ENCODE measurements at regions not wholly inside any gene's neighbourhood (a gene's known extent, or its start where the extent isn't known, plus 50 kb on each side); places are given as distances from the start of the nearest gene placed in this dataset.

DNA sequence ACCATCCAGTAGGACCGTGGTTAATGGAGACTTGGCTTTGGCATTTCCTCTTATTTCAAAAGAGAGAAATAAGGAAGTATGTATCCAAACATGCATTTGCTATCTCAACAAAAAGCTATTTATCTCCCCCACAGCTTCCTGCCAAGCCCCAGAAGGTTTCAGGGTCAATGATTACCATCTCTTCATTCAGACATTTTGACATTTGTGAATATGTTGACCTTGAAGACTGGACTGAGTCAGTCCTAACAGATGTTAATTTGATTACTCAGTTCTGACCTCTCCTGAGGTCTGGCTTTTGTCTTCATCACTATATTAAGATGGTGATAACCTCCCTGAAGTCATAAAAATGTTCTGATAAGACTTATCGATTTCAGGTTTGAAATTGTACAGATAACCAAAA is 479.4 kb downstream of the AGTPBP1 start:
- no peak for DNase-seq
- no peak overlapping the region for H3K4me3 ChIP-seq

GRCh38 chr9:85260275-85260845 is 481.4 kb downstream of the AGTPBP1 start:
- no peak for DNase-seq
- WGBS, 2 donors = 87 to 98% methylated on average over 2 of the region's 2 CpGs
- H3K27me3 ChIP-seq = no peaks in the 10 kb centered on the region
- ATAC-seq (ENCODE audit: low FRiP score in 2 of 2) = no peak
- TF ChIP-seq POLR2A (IDR thresholded peaks at IDR 0.05) = no peak
- no peak for TF ChIP-seq POLR2AphosphoS5 (IDR thresholded peaks at IDR 0.05)
- no peak for TF ChIP-seq EP300 (IDR thresholded peaks at IDR 0.05)
- no peak for TF ChIP-seq CTCF (IDR thresholded peaks at IDR 0.05)
- H3K27ac ChIP-seq = no peak overlapping the region
- no peaks in the 10 kb centered on the region for H3K36me3 ChIP-seq
- H3K9me3 ChIP-seq = no peaks in the 10 kb centered on the region
- H3K4me3 ChIP-seq = no peak overlapping the region
- H3K4me1 ChIP-seq = no peaks in the 10 kb centered on the region

More for the DNA sequence above, 479.4 kb downstream of the AGTPBP1 start:
- H3K27me3 ChIP-seq = no peaks in the 10 kb centered on the region
- H3K36me3 ChIP-seq = no peaks in the 10 kb centered on the region
- no peak for ATAC-seq (ENCODE audit: low FRiP score in 2 of 2)
- H3K4me1 ChIP-seq = no peaks in the 10 kb centered on the region
- WGBS, 2 donors = 9 to 18% methylated on average over 2 of the region's 2 CpGs
- TF ChIP-seq POLR2A (IDR thresholded peaks at IDR 0.05) = no peak
- no peak for TF ChIP-seq CTCF (IDR thresholded peaks at IDR 0.05)
- no peak for TF ChIP-seq POLR2AphosphoS5 (IDR thresholded peaks at IDR 0.05)
- no peak for TF ChIP-seq EP300 (IDR thresholded peaks at IDR 0.05)
- no peak overlapping the region for H3K27ac ChIP-seq
- H3K9me3 ChIP-seq = no peaks in the 10 kb centered on the region

GRCh38 chr9:85258823-85259370 is 482.9 kb downstream of the AGTPBP1 start:
- 40 to 62% methylated on average over 6 to 10 of the region's 10 CpGs for WGBS, 2 donors
- Histone ChIP-seq H3K4me3 (no peak overlapping the region), H3K27ac (no peak overlapping the region), H3K4me1 (no peaks in the 10 kb centered on the region), H3K9me3 (no peaks in the 10 kb centered on the region), H3K27me3 (no peaks in the 10 kb centered on the region), H3K36me3 (no peaks in the 10 kb centered on the region)
- DNase-seq (peak in 1 of 2 donors; percentile 25), ATAC-seq (ENCODE audit: low FRiP score in 2 of 2) (peak; percentile 46 to 90)
- TF ChIP-seq POLR2AphosphoS5 (IDR thresholded peaks at IDR 0.05) (no peak), POLR2A (IDR thresholded peaks at IDR 0.05) (no peak), CTCF (IDR thresholded peaks at IDR 0.05) (peak in 4 of 6 experiments; percentile 32 to 53 (median 46)), EP300 (IDR thresholded peaks at IDR 0.05) (no peak)

DNA sequence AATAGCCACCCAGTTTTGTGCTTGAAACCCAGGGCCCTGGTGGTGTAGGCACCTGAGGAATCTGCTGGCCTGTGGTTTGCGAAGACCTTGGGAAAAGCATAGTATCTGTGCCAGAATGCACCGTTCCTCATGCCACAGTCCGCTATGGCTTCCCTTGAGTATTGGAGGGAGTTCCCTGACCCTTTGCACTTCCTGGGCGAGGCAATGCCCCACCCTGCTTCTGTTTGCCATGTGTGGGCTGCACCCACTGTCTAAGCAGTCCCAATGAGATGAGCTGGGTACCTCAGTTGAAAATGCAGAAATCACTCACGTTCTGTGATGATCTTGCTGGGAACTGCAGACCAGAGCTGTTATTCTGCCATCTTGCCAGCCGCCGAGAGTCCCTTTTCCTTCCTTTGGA is 483.5 kb downstream of the AGTPBP1 start:
- 87% methylated on average over 7 of the region's 7 CpGs; no CpG with 5 or more reads in 1 of the 2 donors for WGBS, 2 donors
- DNase-seq = no peak

More for the DNA sequence above, 483.5 kb downstream of the AGTPBP1 start:
- H3K27me3 ChIP-seq = no peaks in the 10 kb centered on the region
- H3K27ac ChIP-seq = no peak overlapping the region
- H3K4me3 ChIP-seq = no peak overlapping the region
- H3K9me3 ChIP-seq = no peaks in the 10 kb centered on the region
- no peak for TF ChIP-seq POLR2A (IDR thresholded peaks at IDR 0.05)
- TF ChIP-seq CTCF (IDR thresholded peaks at IDR 0.05) = no peak
- no peak for TF ChIP-seq EP300 (IDR thresholded peaks at IDR 0.05)
- TF ChIP-seq POLR2AphosphoS5 (IDR thresholded peaks at IDR 0.05) = no peak
- no peaks in the 10 kb centered on the region for H3K4me1 ChIP-seq
- no peaks in the 10 kb centered on the region for H3K36me3 ChIP-seq
- ATAC-seq (ENCODE audit: low FRiP score in 2 of 2) = no peak
